ENCODE measurements at regions not wholly inside any gene's neighbourhood (a gene's known extent, or its start where the extent isn't known, plus 50 kb on each side); places are given as distances from the start of the nearest gene placed in this dataset.

- DNase-seq = no peak
- no peak for ATAC-seq
- Mint-ChIP-seq H3K4me3 (no peak overlapping the region), H3K27me3 (ENCODE audit: low read depth in 2 of 2) (peaks cover 0 to 4% of the 10 kb centered on the region in 2 donors), H3K4me1 (no peaks in the 10 kb centered on the region), H3K36me3 (no peaks in the 10 kb centered on the region), H3K27ac (no peak overlapping the region), H3K9me3 (no peaks in the 10 kb centered on the region)
- Histone ChIP-seq H3K9me3 (ENCODE audit: control insufficient read depth, insufficient read depth, low read length) (no peaks in the 10 kb centered on the region), H3K27ac (ENCODE audit: low read length) (no peak overlapping the region), H3K36me3 (ENCODE audit: control insufficient read depth, insufficient read depth, low read length) (no peaks in the 10 kb centered on the region), H3K4me1 (ENCODE audit: control insufficient read depth, insufficient read depth, low read length) (no peaks in the 10 kb centered on the region), H3K27me3 (ENCODE audit: control insufficient read depth, insufficient read depth, low read length) (no peaks in the 10 kb centered on the region), H3K4me3 (ENCODE audit: low read length) (no peak overlapping the region)
- WGBS (ENCODE audit: insufficient coverage) = 85% methylated on average over 8 of the region's 9 CpGs
- intact Hi-C loops (cut with micrococcal nuclease) = loop anchor here (5.0 kb wide), 1 partner anchor 57 kb away; no protein-coding TSS in a partner anchor
- no peak for TF ChIP-seq CTCF (IDR thresholded peaks at IDR 0.05)
These were observed 101.1 kb downstream of the LYZL1 start for GRCh38 chr10:29389935-29390334.

- H3K36me3 Mint-ChIP-seq = no peaks in the 10 kb centered on the region
- whole genome bisulfite sequencing (ENCODE audit: insufficient coverage) = 37% methylated on average over 3 of the region's 4 CpGs
- peak; percentile 80 for TF ChIP-seq CTCF (IDR thresholded peaks at IDR 0.05)
These were observed 103.6 kb downstream of the LYZL1 start for GRCh38 chr10:29392376-29393021.

GRCh38 chr10:29394321-29394932 is 105.6 kb downstream of the LYZL1 start:
- Histone ChIP-seq H3K4me1 (ENCODE audit: control insufficient read depth, insufficient read depth, low read length) (no peaks in the 10 kb centered on the region), H3K9me3 (ENCODE audit: control insufficient read depth, insufficient read depth, low read length) (no peaks in the 10 kb centered on the region), H3K4me3 (ENCODE audit: low read length) (no peak overlapping the region), H3K27me3 (ENCODE audit: control insufficient read depth, insufficient read depth, low read length) (no peaks in the 10 kb centered on the region), H3K36me3 (ENCODE audit: control insufficient read depth, insufficient read depth, low read length) (no peaks in the 10 kb centered on the region), H3K27ac (ENCODE audit: low read length) (no peak overlapping the region)
- H3K4me1 Mint-ChIP-seq = no peaks in the 10 kb centered on the region
- ATAC-seq = no peak
- H3K27ac Mint-ChIP-seq = no peak overlapping the region
- no peaks in the 10 kb centered on the region for H3K9me3 Mint-ChIP-seq
- H3K36me3 Mint-ChIP-seq = no peaks in the 10 kb centered on the region
- no peak for TF ChIP-seq CTCF (IDR thresholded peaks at IDR 0.05)
- peaks cover 7 to 22% of the 10 kb centered on the region in 2 donors for H3K27me3 Mint-ChIP-seq (ENCODE audit: low read depth in 2 of 2)
- 82% methylated on average over 8 of the region's 8 CpGs for WGBS (ENCODE audit: insufficient coverage)
- DNase-seq = no peak
- H3K4me3 Mint-ChIP-seq = no peak overlapping the region
- intact Hi-C loops (cut with micrococcal nuclease) = no loop called here

More at GRCh38 chr10:29392376-29393021, 103.6 kb downstream of the LYZL1 start:
- no peak overlapping the region for H3K4me3 Mint-ChIP-seq
- Histone ChIP-seq H3K27me3 (ENCODE audit: control insufficient read depth, insufficient read depth, low read length) (no peaks in the 10 kb centered on the region), H3K4me1 (ENCODE audit: control insufficient read depth, insufficient read depth, low read length) (no peaks in the 10 kb centered on the region), H3K36me3 (ENCODE audit: control insufficient read depth, insufficient read depth, low read length) (no peaks in the 10 kb centered on the region), H3K9me3 (ENCODE audit: control insufficient read depth, insufficient read depth, low read length) (no peaks in the 10 kb centered on the region), H3K4me3 (ENCODE audit: low read length) (no peak overlapping the region), H3K27ac (ENCODE audit: low read length) (no peak overlapping the region)
- H3K27ac Mint-ChIP-seq = no peak overlapping the region
- H3K4me1 Mint-ChIP-seq = no peaks in the 10 kb centered on the region
- no peaks in the 10 kb centered on the region for H3K9me3 Mint-ChIP-seq
- intact Hi-C loops (cut with micrococcal nuclease) = no loop called here
- H3K27me3 Mint-ChIP-seq (ENCODE audit: low read depth in 2 of 2) = peaks cover 4 to 20% of the 10 kb centered on the region in 2 donors
- peak in 1 of 2 donors; percentile 57 for DNase-seq
- ATAC-seq = peak in 2 of 3 donors; percentile 59 to 68
